HG03280 (cell line): ENCODE measurements at regions not wholly inside any gene's neighbourhood (a gene's known extent, or its start where the extent isn't known, plus 50 kb on each side); places are given as distances from the start of the nearest gene placed in this dataset.
"Not testable (repeated sequence)": the region's sequence is repeated elsewhere in the genome, so short reads cannot be mapped to it uniquely, and the experiment has no call there.

Source experiments
- ATAC-seq: cut with Tn5 transposase; IDR thresholded peaks from one replicate; pipeline ENCODE4 v1.9.1; 2021; ENCODE audit warnings: mild to moderate bottlenecking, moderate library complexity; ENCODE audit not compliant: unreplicated experiment

- no peak for ATAC-seq
Observed at GRCh38 chr13:89518289-89519077, 1829.0 kb upstream of the MIR17HG start.

- ATAC-seq, result no peak
Observed at GRCh38 chr13:89520468-89520867, 1827.0 kb upstream of the MIR17HG start.

- ATAC-seq, result not testable (repeated sequence)
Observed at GRCh38 chr13:89521672-89522071, 1825.8 kb upstream of the MIR17HG start.

GRCh38 chr13:89541091-89542030, 1806.1 kb upstream of the MIR17HG start:
- no peak for ATAC-seq

- no peak for ATAC-seq
Observed at GRCh38 chr13:89550938-89551337, 1796.5 kb upstream of the MIR17HG start.

- ATAC-seq, result no peak
Observed at GRCh38 chr13:89554801-89555200, 1792.7 kb upstream of the MIR17HG start.

- ATAC-seq, result no peak
Observed at GRCh38 chr13:89565476-89566100, 1781.9 kb upstream of the MIR17HG start.

GRCh38 chr13:89567025-89567424, 1780.5 kb upstream of the MIR17HG start:
- no peak for ATAC-seq

- ATAC-seq, result no peak
Observed at GRCh38 chr13:89568276-89568675, 1779.2 kb upstream of the MIR17HG start.

- ATAC-seq, result no peak
Observed at GRCh38 chr13:89568746-89569145, 1778.7 kb upstream of the MIR17HG start.

- no peak for ATAC-seq
Observed at GRCh38 chr13:89571676-89572075, 1775.8 kb upstream of the MIR17HG start.

GRCh38 chr13:89574077-89574476, 1773.4 kb upstream of the MIR17HG start:
- ATAC-seq, result no peak

GRCh38 chr13:89577301-89577700, 1770.2 kb upstream of the MIR17HG start:
- ATAC-seq, result no peak

GRCh38 chr13:89584058-89584620, 1763.3 kb upstream of the MIR17HG start:
- no peak for ATAC-seq

- ATAC-seq, result no peak
Observed at GRCh38 chr13:89602655-89603054, 1744.8 kb upstream of the MIR17HG start.

- ATAC-seq, result no peak
Observed at GRCh38 chr13:89603187-89603586, 1744.3 kb upstream of the MIR17HG start.

- ATAC-seq, result no peak
Observed at GRCh38 chr13:89609318-89609717, 1738.2 kb upstream of the MIR17HG start.

GRCh38 chr13:89610331-89610730, 1737.2 kb upstream of the MIR17HG start:
- ATAC-seq, result no peak

- ATAC-seq, result no peak
Observed at GRCh38 chr13:89610881-89611280, 1736.6 kb upstream of the MIR17HG start.

- no peak for ATAC-seq
Observed at GRCh38 chr13:89627996-89628395, 1719.5 kb upstream of the MIR17HG start.

GRCh38 chr13:89628567-89628966, 1718.9 kb upstream of the MIR17HG start:
- ATAC-seq, result no peak
